ENCODE measurements at regions not wholly inside any gene's neighbourhood (a gene's known extent, or its start where the extent isn't known, plus 50 kb on each side); places are given as distances from the start of the nearest gene placed in this dataset.

DNA sequence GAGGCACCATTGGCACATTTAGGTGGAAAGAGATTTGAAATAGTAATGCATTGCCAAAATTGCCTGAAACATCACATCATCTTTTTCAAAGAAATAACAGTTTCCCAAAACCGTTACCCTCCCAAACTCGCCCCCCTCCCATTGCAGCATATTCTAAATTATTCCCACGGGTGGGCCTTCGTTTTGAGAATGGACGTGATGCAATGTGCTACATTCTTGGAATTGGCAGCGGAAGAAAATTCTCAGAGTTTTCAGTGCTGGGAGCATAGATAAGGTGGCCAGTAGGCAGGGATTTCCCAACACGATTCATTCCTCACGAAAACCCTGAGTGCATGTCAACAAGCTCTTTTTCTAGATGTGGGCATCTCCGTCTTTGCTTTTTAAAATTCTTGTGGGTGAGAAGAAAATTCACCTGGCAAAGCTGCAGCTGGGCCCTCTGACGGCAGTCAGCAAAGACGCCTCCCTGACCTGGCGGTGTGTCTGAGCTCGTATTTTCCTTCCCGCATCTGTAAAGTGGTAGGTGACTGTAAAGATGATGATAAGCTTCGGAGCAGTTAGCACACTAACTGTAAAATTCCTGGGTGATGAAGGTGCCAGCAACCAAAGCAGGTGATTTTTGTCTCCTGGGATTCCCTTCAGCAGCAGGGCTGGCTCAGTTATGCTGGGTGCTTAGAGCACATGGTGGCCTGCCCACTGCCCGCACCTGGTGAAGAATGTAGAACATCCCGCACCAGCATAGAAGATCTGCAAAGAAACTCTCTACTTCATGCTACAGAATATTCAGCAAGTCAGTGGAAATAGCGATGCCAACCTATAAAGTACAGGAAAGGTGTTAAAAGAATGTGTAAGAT lies 141.9 kb upstream of the KLF6 start:
- no peak overlapping the region for H3K27ac ChIP-seq
- no peaks in the 10 kb centered on the region for H3K36me3 ChIP-seq (replicated peaks; ENCODE audit: insufficient read depth, low read depth)
- no peaks in the 10 kb centered on the region for H3K79me2 ChIP-seq
- DNase-seq (ENCODE audit: low spot score) = no peak
- WGBS (ENCODE audit: low lambda C conversion rate, missing lambda C conversion rate) = 67% methylated on average over 18 of the region's 18 CpGs
- H3K9me2 ChIP-seq (replicated peaks; ENCODE audit: insufficient read depth) = no peaks in the 10 kb centered on the region
- no peaks in the 10 kb centered on the region for H3K27me3 ChIP-seq
- TF ChIP-seq, protein P1, sequence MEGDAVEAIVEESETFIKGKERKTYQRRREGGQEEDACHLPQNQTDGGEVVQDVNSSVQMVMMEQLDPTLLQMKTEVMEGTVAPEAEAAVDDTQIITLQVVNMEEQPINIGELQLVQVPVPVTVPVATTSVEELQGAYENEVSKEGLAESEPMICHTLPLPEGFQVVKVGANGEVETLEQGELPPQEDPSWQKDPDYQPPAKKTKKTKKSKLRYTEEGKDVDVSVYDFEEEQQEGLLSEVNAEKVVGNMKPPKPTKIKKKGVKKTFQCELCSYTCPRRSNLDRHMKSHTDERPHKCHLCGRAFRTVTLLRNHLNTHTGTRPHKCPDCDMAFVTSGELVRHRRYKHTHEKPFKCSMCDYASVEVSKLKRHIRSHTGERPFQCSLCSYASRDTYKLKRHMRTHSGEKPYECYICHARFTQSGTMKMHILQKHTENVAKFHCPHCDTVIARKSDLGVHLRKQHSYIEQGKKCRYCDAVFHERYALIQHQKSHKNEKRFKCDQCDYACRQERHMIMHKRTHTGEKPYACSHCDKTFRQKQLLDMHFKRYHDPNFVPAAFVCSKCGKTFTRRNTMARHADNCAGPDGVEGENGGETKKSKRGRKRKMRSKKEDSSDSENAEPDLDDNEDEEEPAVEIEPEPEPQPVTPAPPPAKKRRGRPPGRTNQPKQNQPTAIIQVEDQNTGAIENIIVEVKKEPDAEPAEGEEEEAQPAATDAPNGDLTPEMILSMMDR (IDR thresholded peaks at IDR 0.05; ENCODE audit: poor library complexity) = no peak
- TF ChIP-seq EZH2 (IDR thresholded peaks at IDR 0.05; ENCODE audit: borderline replicate concordance) = no peak
- no peak for TF ChIP-seq EZH2phosphoT487 (IDR thresholded peaks at IDR 0.05; ENCODE audit: low read depth, severe bottlenecking, unreplicated experiment)
- H3K4me1 ChIP-seq (ENCODE audit: insufficient read depth) = no peaks in the 10 kb centered on the region
- no peak overlapping the region for H2AFZ ChIP-seq
- H3K4me3 ChIP-seq = no peak overlapping the region
- no peaks in the 10 kb centered on the region for H4K20me1 ChIP-seq (ENCODE audit: insufficient read depth, poor library complexity, severe bottlenecking)
- no peaks in the 10 kb centered on the region for H3K9me3 ChIP-seq (ENCODE audit: low read depth)
- H3K4me2 ChIP-seq = no peak overlapping the region

- H3K4me1 ChIP-seq (ENCODE audit: insufficient read depth) = no peaks in the 10 kb centered on the region
- no peak overlapping the region for H3K4me3 ChIP-seq
- H3K9me3 ChIP-seq (ENCODE audit: low read depth) = no peaks in the 10 kb centered on the region
- H3K9me2 ChIP-seq (replicated peaks; ENCODE audit: insufficient read depth) = no peaks in the 10 kb centered on the region
- H4K20me1 ChIP-seq (ENCODE audit: insufficient read depth, poor library complexity, severe bottlenecking) = no peaks in the 10 kb centered on the region
- no peak overlapping the region for H3K4me2 ChIP-seq
- H2AFZ ChIP-seq = no peak overlapping the region
- no peaks in the 10 kb centered on the region for H3K79me2 ChIP-seq
- DNase-seq (ENCODE audit: low spot score) = no peak
- H3K27me3 ChIP-seq = no peaks in the 10 kb centered on the region
- TF ChIP-seq, protein P1 (IDR thresholded peaks at IDR 0.05; ENCODE audit: poor library complexity) = no peak
- TF ChIP-seq EZH2 (IDR thresholded peaks at IDR 0.05; ENCODE audit: borderline replicate concordance) (no peak), EZH2phosphoT487 (IDR thresholded peaks at IDR 0.05; ENCODE audit: low read depth, severe bottlenecking, unreplicated experiment) (no peak)
- no peak overlapping the region for H3K27ac ChIP-seq
- 86% methylated on average over 4 of the region's 4 CpGs for WGBS (ENCODE audit: low lambda C conversion rate, missing lambda C conversion rate)
- H3K36me3 ChIP-seq (replicated peaks; ENCODE audit: insufficient read depth, low read depth) = no peaks in the 10 kb centered on the region
Observed at GRCh38 chr10:3926258-3926657, 141.2 kb upstream of the KLF6 start.

DNA sequence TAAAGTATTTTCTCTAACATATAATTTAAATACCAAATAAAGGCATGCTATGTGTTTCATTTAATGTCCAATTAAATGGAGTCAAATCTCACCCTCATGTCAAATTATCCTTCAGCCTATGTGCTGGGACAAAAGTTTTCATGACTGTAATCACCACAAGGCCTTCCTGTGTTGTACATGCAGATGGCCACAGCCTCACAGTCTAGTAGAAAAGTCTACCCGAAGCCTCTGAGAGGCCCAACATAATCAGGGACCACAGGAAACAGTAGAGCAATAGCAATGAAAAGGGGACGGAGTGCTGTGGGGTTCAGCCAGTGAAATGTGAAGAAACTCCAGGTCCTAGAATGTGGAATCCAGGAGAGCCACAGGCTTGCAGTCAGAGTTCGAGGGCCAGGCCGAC lies 140.2 kb upstream of the KLF6 start:
- WGBS (ENCODE audit: low lambda C conversion rate, missing lambda C conversion rate) = 96% methylated on average over 4 of the region's 4 CpGs
- Histone ChIP-seq H3K36me3 (replicated peaks; ENCODE audit: insufficient read depth, low read depth) (no peaks in the 10 kb centered on the region), H3K9me2 (replicated peaks; ENCODE audit: insufficient read depth) (no peaks in the 10 kb centered on the region), H3K4me1 (ENCODE audit: insufficient read depth) (no peaks in the 10 kb centered on the region), H2AFZ (no peak overlapping the region), H4K20me1 (ENCODE audit: insufficient read depth, poor library complexity, severe bottlenecking) (no peaks in the 10 kb centered on the region), H3K27ac (no peak overlapping the region), H3K4me3 (no peak overlapping the region), H3K9me3 (ENCODE audit: low read depth) (no peaks in the 10 kb centered on the region), H3K79me2 (no peaks in the 10 kb centered on the region), H3K4me2 (no peak overlapping the region), H3K27me3 (no peaks in the 10 kb centered on the region)
- no peak for DNase-seq (ENCODE audit: low spot score)
- TF ChIP-seq EZH2phosphoT487 (IDR thresholded peaks at IDR 0.05; ENCODE audit: low read depth, severe bottlenecking, unreplicated experiment) = no peak
- TF ChIP-seq, protein P1 (IDR thresholded peaks at IDR 0.05; ENCODE audit: poor library complexity) = no peak
- TF ChIP-seq EZH2 (IDR thresholded peaks at IDR 0.05; ENCODE audit: borderline replicate concordance) = no peak
